ENCODE measurements at regions not wholly inside any gene's neighbourhood (a gene's known extent, or its start where the extent isn't known, plus 50 kb on each side); places are given as distances from the start of the nearest gene placed in this dataset.

GRCh38 chr13:85445534-85445933 is 353.7 kb downstream of the SLITRK6 start:
- DNase-seq = no peak

- DNase-seq = no peak
Measured at GRCh38 chr13:85441975-85442374, 357.2 kb downstream of the SLITRK6 start.

DNA sequence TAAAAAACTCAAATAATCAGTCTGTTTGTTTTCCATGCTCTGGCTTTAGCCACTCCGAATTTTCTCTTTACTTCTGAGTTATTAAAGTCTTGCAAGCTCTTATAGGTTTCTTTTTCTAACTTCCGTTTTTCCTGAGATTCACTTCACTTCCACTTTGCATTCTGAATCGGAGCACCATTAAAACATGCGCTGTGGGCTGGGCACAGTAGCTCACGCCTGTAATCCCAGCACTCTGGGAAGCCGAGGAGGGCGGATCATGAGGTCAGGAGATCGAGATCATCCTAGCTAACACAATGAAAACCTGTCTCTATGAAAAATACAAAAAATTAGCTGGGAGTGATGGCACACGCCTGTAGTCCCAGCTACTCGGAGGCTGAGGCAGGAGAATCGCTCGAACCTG is 357.9 kb downstream of the SLITRK6 start:
- DNase-seq = no peak

GRCh38 chr13:85436029-85436428 is 363.2 kb downstream of the SLITRK6 start:
- no peak for DNase-seq

DNA sequence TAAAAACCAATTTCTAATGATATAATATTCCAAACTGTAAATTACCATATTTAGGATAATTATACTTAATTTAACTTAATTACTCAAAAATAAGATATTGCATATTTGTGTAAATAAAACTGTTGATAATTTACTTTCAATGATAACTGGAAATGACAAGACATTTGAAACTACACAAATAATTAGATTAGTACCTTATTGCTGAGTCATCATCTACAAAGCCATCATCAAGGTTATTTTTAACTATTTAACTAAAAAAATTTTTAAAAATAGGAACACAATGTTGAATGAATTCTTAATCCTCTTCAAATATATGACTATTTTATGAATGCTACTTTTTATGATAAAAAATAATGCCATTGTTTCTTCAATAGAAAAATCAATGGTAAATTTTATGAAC is 364.3 kb downstream of the SLITRK6 start:
- DNase-seq = no peak

DNA sequence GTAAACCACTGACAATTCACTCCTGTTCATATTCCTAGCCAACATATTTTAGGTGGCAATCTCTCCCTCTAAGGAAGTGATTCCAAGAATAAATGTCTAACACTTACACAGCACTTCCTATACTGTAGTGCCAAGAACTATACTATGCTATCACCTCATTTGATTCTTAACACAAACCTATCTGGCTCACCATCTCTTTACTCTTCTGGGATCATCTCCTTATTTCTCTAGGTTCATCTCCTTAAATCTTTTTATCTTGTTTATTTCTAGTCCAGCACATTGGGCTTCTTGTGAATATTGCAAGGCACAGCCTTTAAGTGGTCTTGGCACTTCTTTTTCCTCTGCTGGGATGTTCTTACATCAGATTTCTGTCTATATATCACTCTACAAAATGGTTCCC is 366.3 kb downstream of the SLITRK6 start:
- DNase-seq = no peak

DNA sequence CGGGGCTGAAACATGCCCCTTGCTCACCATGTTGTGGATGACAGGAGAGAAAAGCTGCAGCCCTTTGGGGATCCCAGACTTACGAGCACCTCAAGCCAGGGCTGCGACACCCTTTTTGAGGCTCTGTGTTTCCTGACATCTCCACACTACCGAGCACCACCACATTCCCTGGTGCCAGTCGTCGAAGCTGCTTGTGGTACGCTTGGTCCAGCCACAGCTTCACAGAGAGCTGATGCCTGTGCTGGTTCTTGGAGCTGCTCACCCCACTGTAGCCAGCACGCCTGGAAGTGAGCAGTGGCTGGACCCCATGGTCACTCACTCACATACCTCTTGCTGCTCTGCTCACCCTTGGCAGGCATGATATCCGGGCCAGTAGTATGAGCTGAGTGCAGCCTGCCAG is 367.5 kb downstream of the SLITRK6 start:
- DNase-seq = no peak

DNA sequence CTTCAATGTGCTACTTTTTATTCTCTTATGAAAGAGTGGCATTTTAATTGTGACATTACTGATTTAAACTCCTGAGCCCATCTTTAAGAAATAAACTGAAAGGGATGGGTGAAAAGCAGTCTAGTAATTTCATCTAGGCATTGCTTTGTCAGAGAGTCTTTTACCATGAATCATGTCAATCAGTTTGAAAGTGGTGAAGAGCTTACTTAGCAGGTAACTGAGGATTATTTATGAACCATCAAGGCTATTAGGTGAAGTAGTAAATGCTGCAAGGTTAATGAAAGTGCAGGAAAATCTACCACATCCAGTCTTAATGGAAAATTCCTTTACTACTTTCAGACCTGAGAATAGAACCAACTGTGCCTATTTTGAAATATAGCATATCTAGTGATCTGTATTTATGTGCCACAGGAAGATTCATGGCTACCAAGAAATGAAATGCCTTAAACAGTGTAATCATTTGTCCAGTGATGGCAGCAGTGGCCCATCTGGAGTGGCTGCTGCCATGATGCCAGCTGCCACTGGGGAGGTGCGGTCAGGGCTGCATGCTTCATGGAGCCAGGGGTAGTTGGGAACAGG is 368.9 kb downstream of the SLITRK6 start:
- DNase-seq = no peak

GRCh38 chr13:85427416-85427815 is 371.8 kb downstream of the SLITRK6 start:
- DNase-seq = no peak

DNA sequence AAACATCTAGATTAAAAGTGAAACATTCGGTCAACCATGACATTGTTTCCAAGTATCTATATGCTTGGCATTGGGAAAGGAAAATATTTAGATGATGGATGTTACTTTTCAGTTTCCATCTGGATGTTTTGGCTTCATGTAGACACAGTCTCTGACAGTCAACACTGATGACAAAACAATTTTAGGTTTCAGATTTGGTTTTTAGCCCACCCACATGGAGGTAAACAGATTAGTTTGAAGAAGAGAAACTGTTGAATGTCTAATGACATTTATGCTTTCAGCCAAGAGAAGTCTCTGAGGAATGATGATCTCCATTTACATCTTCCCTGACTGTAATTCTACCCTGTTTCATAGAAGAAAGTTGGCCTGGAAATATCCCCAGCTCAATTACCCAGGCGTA is 379.1 kb downstream of the SLITRK6 start:
- DNase-seq = no peak

- no peak for DNase-seq
Measured at GRCh38 chr13:85419611-85420010, 379.6 kb downstream of the SLITRK6 start.

DNA sequence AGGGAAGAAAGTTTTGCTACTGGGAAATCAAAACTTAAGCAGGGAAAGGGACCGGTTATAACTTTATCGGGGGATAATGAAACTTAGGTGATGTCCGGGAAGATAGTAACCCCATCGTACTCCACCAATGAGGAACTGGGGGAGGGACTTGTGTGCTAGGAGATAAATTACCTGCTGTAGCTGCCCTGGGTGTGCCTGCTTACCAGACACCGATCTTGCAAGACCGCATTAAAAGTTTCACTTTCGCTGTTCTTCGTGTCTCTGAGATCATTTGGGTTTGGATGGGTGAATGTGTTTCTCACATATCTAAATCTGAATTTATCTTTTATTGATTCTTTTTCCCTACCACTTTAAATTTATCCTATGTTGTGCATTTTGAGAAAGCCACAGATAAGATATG is 381.4 kb downstream of the SLITRK6 start:
- no peak for DNase-seq

GRCh38 chr13:85413664-85414063 is 385.6 kb downstream of the SLITRK6 start:
- DNase-seq = no peak

- DNase-seq = no peak
Measured at GRCh38 chr13:85412448-85412847, 386.8 kb downstream of the SLITRK6 start.

GRCh38 chr13:85411591-85411990 is 387.6 kb downstream of the SLITRK6 start:
- no peak for DNase-seq

GRCh38 chr13:85408415-85408814 is 390.8 kb downstream of the SLITRK6 start:
- DNase-seq = no peak

DNA sequence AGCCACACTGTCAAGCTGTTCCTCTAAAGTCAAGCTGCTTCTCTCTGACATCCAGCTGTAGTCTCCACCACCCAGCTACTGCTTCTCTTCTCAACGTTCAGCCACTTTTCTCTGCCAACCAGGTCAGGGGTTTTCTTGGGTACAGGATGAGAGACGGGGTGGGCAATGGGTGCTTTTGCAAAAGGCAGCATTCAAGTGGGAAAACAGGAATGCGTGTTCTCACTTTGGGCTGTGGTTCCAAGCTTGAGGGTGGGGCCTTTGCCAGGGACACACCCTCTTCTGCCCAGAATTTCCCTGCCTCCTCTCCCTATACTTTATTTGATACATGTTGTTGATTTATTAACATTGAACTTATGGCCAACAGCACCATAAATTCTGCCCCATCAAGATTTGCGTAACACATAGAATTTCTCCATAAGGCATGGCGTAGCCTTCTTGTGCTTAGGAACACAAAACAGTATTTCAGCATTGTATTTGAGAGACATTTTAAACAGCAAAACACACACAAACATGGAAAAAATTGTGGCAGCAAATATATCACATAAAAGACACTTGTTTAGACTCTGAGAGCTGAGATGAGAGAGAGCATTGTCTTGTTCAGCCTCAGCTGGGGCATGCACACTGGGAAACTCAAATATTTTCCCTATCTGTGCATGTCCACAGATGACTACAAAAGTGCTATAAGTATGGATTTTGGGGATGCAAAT is 392.8 kb downstream of the SLITRK6 start:
- DNase-seq = no peak

GRCh38 chr13:85405316-85405897 is 393.8 kb downstream of the SLITRK6 start:
- no peak for DNase-seq

GRCh38 chr13:85386424-85386823 is 412.8 kb downstream of the SLITRK6 start:
- peak; percentile 18 for DNase-seq

GRCh38 chr13:85383291-85383690 is 415.9 kb downstream of the SLITRK6 start:
- DNase-seq = no peak

GRCh38 chr13:85381082-85381481 is 418.1 kb downstream of the SLITRK6 start:
- DNase-seq = no peak

- DNase-seq = no peak
Measured at GRCh38 chr13:85379991-85380390, 419.2 kb downstream of the SLITRK6 start.

DNA sequence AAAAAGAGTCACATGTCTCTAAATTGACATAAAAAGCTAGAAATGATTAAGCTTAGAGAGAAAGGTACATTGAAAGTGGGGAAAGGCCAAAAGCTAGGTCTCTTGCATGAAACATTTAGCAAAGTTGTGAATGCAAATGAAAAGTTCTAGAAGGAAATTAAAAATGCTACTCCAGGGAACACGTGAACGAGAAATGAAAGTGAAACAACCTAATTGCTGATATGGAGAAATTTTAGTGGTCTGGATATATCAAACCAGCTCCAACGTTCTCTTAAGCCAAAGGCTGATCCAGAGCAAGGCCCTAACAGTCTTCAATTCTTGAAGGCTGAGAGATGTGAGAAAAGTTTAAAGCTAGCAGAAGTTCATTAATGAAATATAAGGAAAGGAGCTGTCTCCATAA is 419.8 kb downstream of the SLITRK6 start:
- no peak for DNase-seq

- DNase-seq = no peak
Measured at GRCh38 chr13:85377783-85378182, 421.4 kb downstream of the SLITRK6 start.

DNA sequence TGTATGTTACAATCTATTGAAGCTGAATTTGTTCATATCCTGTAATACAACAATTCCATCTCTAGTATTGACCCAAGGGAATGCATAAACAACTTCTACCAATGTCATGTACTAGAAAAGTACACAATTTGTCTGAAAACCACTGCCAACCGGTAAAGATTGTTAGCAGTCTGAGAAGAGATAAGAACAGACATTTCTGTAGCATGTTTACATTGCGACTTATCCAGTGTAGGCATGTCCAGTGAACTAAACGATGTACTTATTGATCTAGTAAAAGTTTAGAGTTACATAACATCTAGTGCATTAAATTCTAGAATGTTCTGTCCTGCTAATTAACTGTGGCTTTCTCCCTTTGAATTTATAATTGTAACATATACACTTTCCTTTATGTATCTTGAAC is 425.9 kb downstream of the SLITRK6 start:
- no peak for DNase-seq

All from NCI-H345 (cell line).